ENCODE measurements at regions not wholly inside any gene's neighbourhood (a gene's known extent, or its start where the extent isn't known, plus 50 kb on each side); places are given as distances from the start of the nearest gene placed in this dataset.

DNA sequence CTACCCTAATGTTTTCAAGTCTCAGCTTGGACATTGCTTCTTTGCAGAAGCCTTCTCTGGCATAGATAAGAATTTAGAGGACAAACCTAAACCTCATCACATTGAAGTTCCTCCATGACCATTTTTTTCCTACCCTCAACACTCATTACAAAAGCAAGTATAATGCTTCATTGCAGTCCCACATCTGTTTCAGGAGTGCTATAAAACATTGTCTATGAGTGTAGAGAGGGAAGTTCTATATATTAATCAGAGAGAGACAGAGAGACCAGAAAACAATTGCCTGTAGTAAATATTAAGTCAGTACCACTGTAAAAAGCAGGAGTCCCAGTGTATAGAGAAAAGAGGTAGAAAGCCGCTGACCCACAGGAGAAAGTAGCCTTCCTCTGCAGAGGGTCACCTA, 149.7 kb downstream of the PRELID2 start:
- TF ChIP-seq MXI1 (IDR thresholded peaks at IDR 0.05; ENCODE audit: low read depth, low read length), result no peak
- no peak for TF ChIP-seq MAX (CRISPR knock-in tag; IDR thresholded peaks at IDR 0.05)
- no peak for TF ChIP-seq TARDBP (IDR thresholded peaks at IDR 0.05)
- no peak for TF ChIP-seq CUX1 (CRISPR knock-in tag; IDR thresholded peaks at IDR 0.05)
- no peak for TF ChIP-seq KLF1 (tag; IDR thresholded peaks at IDR 0.05)
- TF ChIP-seq POU5F1 (IDR thresholded peaks at IDR 0.05; ENCODE audit: borderline replicate concordance, low read depth, low read length, partially characterized antibody), result no peak
- TF ChIP-seq POLR2AphosphoS5 (IDR thresholded peaks at IDR 0.05; ENCODE audit: control insufficient read depth, insufficient read depth, low read depth, low read length), result no peak
- no peak for TF ChIP-seq CBX2 (IDR thresholded peaks at IDR 0.05; ENCODE audit: insufficient read depth, low read length, poor library complexity, severe bottlenecking)
- no peak for TF ChIP-seq BRF2 (IDR thresholded peaks at IDR 0.05; ENCODE audit: borderline replicate concordance, insufficient read depth, insufficient read length)
- no peak for TF ChIP-seq EHMT2 (IDR thresholded peaks at IDR 0.05)
- no peak for TF ChIP-seq MTA3 (IDR thresholded peaks at IDR 0.05; ENCODE audit: borderline replicate concordance)
- TF ChIP-seq SMARCA4 (IDR thresholded peaks at IDR 0.05), result no peak
- no peak for TF ChIP-seq ZNF77 (CRISPR knock-in tag; IDR thresholded peaks at IDR 0.05)
- no peak for TF ChIP-seq ZKSCAN1 (IDR thresholded peaks at IDR 0.05; ENCODE audit: low read depth, low read length)

All from K562 (cell line).